HEK293 (cell line): ENCODE measurements at regions not wholly inside any gene's neighbourhood (a gene's known extent, or its start where the extent isn't known, plus 50 kb on each side); places are given as distances from the start of the nearest gene placed in this dataset.

Experiments
- CTCF ChIA-PET: fragments of 350-600 bp; formaldehyde crosslinking; extraction: SDS; loops from one replicate; lab custom pipeline; 2021; ENCODE audit warnings: antibody characterized with exemption; lab: Yijun Ruan, JAX
- POLR2A ChIA-PET: fragments of 300-600 bp; formaldehyde crosslinking; extraction: SDS; loops from one replicate; lab custom pipeline; 2020; ENCODE audit warnings: antibody characterized with exemption, inconsistent platforms; lab: Yijun Ruan, JAX
- H3K27ac ChIP-seq: fragments of 200-500 bp; sonication (Bioruptor generic); 2 replicates; pipeline ENCODE4 v1.5.1; 2014; ENCODE audit warnings: low read depth, low read length, control low read depth, inconsistent platforms; ENCODE audit errors: extremely low read depth
- H3K36me3 ChIP-seq, 2 experiments: fragments of 200-500 bp in 1 of 2; sonication (Bioruptor generic) in 1 of 2; 1 replicate in 1 of 2; 2 replicates in 1 of 2; pipeline ENCODE4 v1.5.1; 2014 to 2017; ENCODE audit warnings: inconsistent platforms in 2 of 2, low read length in 2 of 2; ENCODE audit not compliant: control insufficient read depth in 2 of 2, insufficient read depth in 1 of 2
- H3K4me1 ChIP-seq: fragments of 200-500 bp; sonication (Bioruptor generic); 2 replicates; pipeline ENCODE4 v1.5.1; 2014; ENCODE audit warnings: mild to moderate bottlenecking, low read length, inconsistent platforms; ENCODE audit not compliant: control insufficient read depth, insufficient read depth
- H3K4me3 ChIP-seq: 2 replicates; pipeline ENCODE4 v1.5.1; 2011; ENCODE audit warnings: low read depth, mild to moderate bottlenecking, control low read depth, low read length, moderate library complexity
- H3K9me3 ChIP-seq: fragments of 200-500 bp; sonication (Bioruptor generic); 2 replicates; pipeline ENCODE4 v1.5.1; 2014; ENCODE audit warnings: low read depth, low read length, inconsistent platforms; ENCODE audit not compliant: control insufficient read depth, insufficient read depth
- EGR2 ChIP-seq: fragments of 450-650 bp; formaldehyde crosslinking; IDR thresholded peaks from 2 replicates; pipeline ENCODE4 v1.5.1; 2016; ENCODE audit warnings: low read depth, missing biosample characterization, missing genetic modification characterization
- GFI1B ChIP-seq: fragments of 450-650 bp; formaldehyde crosslinking; IDR thresholded peaks from 2 replicates; pipeline ENCODE4 v1.5.1; 2016; ENCODE audit warnings: missing biosample characterization, missing genetic modification characterization
- GLI4 ChIP-seq: fragments of 450-650 bp; formaldehyde crosslinking; IDR thresholded peaks from 2 replicates; pipeline ENCODE4 v1.5.1; 2016; ENCODE audit warnings: missing biosample characterization, missing genetic modification characterization
- PATZ1 ChIP-seq: fragments of 450-650 bp; formaldehyde crosslinking; IDR thresholded peaks from 2 replicates; pipeline ENCODE4 v1.5.1; 2016; ENCODE audit warnings: missing biosample characterization, missing genetic modification characterization
- TRIM28 ChIP-seq: IDR thresholded peaks from 2 replicates; pipeline ENCODE4 v1.6.1; 2011; ENCODE audit warnings: low read length, control low read depth, borderline replicate concordance
- ZBTB49 ChIP-seq: fragments of 450-650 bp; formaldehyde crosslinking; IDR thresholded peaks from 2 replicates; pipeline ENCODE4 v1.5.1; 2016; ENCODE audit warnings: missing biosample characterization, missing genetic modification characterization, low read depth
- ZBTB6 ChIP-seq: fragments of 450-650 bp; formaldehyde crosslinking; IDR thresholded peaks from 2 replicates; pipeline ENCODE4 v1.5.1; 2017; ENCODE audit warnings: missing biosample characterization, missing genetic modification characterization
- ZFHX2 ChIP-seq: fragments of 450-650 bp; formaldehyde crosslinking; conservative IDR thresholded peaks from 2 replicates; pipeline ENCODE4 v1.5.1; 2016; ENCODE audit warnings: missing biosample characterization, missing genetic modification characterization
- ZNF2 ChIP-seq: fragments of 450-650 bp; formaldehyde crosslinking; IDR thresholded peaks from 2 replicates; pipeline ENCODE4 v1.5.1; 2016; ENCODE audit warnings: missing biosample characterization, missing genetic modification characterization
- ZNF23 ChIP-seq: fragments of 450-650 bp; formaldehyde crosslinking; IDR thresholded peaks from 2 replicates; pipeline ENCODE4 v1.5.1; 2016; ENCODE audit warnings: missing biosample characterization, missing genetic modification characterization, borderline replicate concordance
- ZNF280C ChIP-seq: fragments of 450-650 bp; formaldehyde crosslinking; IDR thresholded peaks from 2 replicates; pipeline ENCODE4 v1.5.1; 2016; ENCODE audit warnings: missing biosample characterization, missing genetic modification characterization
- ZNF302 ChIP-seq: fragments of 450-650 bp; formaldehyde crosslinking; IDR thresholded peaks from 2 replicates; pipeline ENCODE4 v1.5.1; 2016; ENCODE audit warnings: missing biosample characterization, missing genetic modification characterization, low read depth
- ZNF311 ChIP-seq: fragments of 450-650 bp; formaldehyde crosslinking; IDR thresholded peaks from 2 replicates; pipeline ENCODE4 v1.5.1; 2017; ENCODE audit warnings: missing biosample characterization, missing genetic modification characterization, borderline replicate concordance
- ZNF473 ChIP-seq: fragments of 450-650 bp; formaldehyde crosslinking; IDR thresholded peaks from 2 replicates; pipeline ENCODE4 v1.5.1; 2017; ENCODE audit warnings: missing biosample characterization, missing genetic modification characterization
- ZNF560 ChIP-seq: fragments of 450-650 bp; formaldehyde crosslinking; IDR thresholded peaks from 2 replicates; pipeline ENCODE4 v1.5.1; 2017; ENCODE audit warnings: missing biosample characterization, missing genetic modification characterization, borderline replicate concordance
- ZNF623 ChIP-seq: fragments of 450-650 bp; formaldehyde crosslinking; IDR thresholded peaks from 2 replicates; pipeline ENCODE4 v1.5.1; 2016; ENCODE audit warnings: missing biosample characterization, missing genetic modification characterization
- ZNF664 ChIP-seq: fragments of 450-650 bp; formaldehyde crosslinking; IDR thresholded peaks from 2 replicates; pipeline ENCODE4 v1.5.1; 2016; ENCODE audit warnings: missing biosample characterization, missing genetic modification characterization
- ZNF677 ChIP-seq: fragments of 450-650 bp; IDR thresholded peaks from 2 replicates; pipeline ENCODE4 v1.5.0; 2018; ENCODE audit warnings: missing biosample characterization, mild to moderate bottlenecking, missing genetic modification characterization, moderate library complexity
- ZNF785 ChIP-seq: fragments of 450-650 bp; formaldehyde crosslinking; IDR thresholded peaks from 2 replicates; pipeline ENCODE4 v1.5.1; 2016; ENCODE audit warnings: missing biosample characterization, missing genetic modification characterization
- TF ChIP-seq, protein P1 (sequence below): fragments of 450-650 bp; formaldehyde crosslinking; IDR thresholded peaks from 2 replicates; pipeline ENCODE4 v1.5.1; 2017; ENCODE audit warnings: missing biosample characterization, missing genetic modification characterization

GRCh38 chr16:73287859-73288405, 240.0 kb upstream of the ZFHX3 start:
- no peaks in the 10 kb centered on the region for H3K4me1 ChIP-seq
- no peaks in the 10 kb centered on the region for H3K9me3 ChIP-seq
- ChIA-PET POLR2A (no interaction called here), CTCF (no interaction called here)
- H3K4me3 ChIP-seq: no peak overlapping the region
- no peaks in the 10 kb centered on the region for H3K36me3 ChIP-seq
- no peak overlapping the region for H3K27ac ChIP-seq
- TF ChIP-seq ZNF623 (tag by site-specific recombination) (no peak), ZNF664 (tag by site-specific recombination) (no peak), ZBTB49 (tag by site-specific recombination) (no peak), ZNF677 (tag by site-specific recombination) (no peak), ZNF280C (tag by site-specific recombination) (no peak)

- H3K4me1 ChIP-seq: no peaks in the 10 kb centered on the region
- CTCF ChIA-PET: interaction anchor here (0.6 kb wide), 1 partner anchor 490 kb away, joined by 3 read pairs; no protein-coding TSS in a partner anchor
- H3K9me3 ChIP-seq: no peaks in the 10 kb centered on the region
- POLR2A ChIA-PET: no interaction called here
- no peak overlapping the region for H3K4me3 ChIP-seq
- no peaks in the 10 kb centered on the region for H3K36me3 ChIP-seq
- H3K27ac ChIP-seq: no peak overlapping the region
- no peak for TF ChIP-seq ZNF677 (tag by site-specific recombination)
- no peak for TF ChIP-seq PATZ1 (tag by site-specific recombination)
- no peak for TF ChIP-seq ZNF23 (tag by site-specific recombination)
- no peak for TF ChIP-seq ZNF560
- no peak for TF ChIP-seq ZNF302 (tag by site-specific recombination)
- TF ChIP-seq ZNF2: no peak
- TF ChIP-seq ZNF473 (tag by site-specific recombination): no peak
- TF ChIP-seq, protein P1, sequence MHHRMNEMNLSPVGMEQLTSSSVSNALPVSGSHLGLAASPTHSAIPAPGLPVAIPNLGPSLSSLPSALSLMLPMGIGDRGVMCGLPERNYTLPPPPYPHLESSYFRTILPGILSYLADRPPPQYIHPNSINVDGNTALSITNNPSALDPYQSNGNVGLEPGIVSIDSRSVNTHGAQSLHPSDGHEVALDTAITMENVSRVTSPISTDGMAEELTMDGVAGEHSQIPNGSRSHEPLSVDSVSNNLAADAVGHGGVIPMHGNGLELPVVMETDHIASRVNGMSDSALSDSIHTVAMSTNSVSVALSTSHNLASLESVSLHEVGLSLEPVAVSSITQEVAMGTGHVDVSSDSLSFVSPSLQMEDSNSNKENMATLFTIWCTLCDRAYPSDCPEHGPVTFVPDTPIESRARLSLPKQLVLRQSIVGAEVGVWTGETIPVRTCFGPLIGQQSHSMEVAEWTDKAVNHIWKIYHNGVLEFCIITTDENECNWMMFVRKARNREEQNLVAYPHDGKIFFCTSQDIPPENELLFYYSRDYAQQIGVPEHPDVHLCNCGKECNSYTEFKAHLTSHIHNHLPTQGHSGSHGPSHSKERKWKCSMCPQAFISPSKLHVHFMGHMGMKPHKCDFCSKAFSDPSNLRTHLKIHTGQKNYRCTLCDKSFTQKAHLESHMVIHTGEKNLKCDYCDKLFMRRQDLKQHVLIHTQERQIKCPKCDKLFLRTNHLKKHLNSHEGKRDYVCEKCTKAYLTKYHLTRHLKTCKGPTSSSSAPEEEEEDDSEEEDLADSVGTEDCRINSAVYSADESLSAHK (tag by site-specific recombination): no peak
- TF ChIP-seq TRIM28: no peak
- no peak for TF ChIP-seq ZBTB6 (tag by site-specific recombination)
- TF ChIP-seq ZNF311 (tag by site-specific recombination): 0 out of 2 replicates have a peak, but pooled peaks have one; percentile 49
- no peak for TF ChIP-seq GLI4
- TF ChIP-seq ZNF785 (tag by site-specific recombination): peak; percentile 63; the same call in 1 of the 2 replicates
- peak; percentile 99 for TF ChIP-seq ZFHX2
- peak; percentile 98 for TF ChIP-seq EGR2 (tag by site-specific recombination)
- no peak for TF ChIP-seq GFI1B (tag by site-specific recombination)
Measured at GRCh38 chr16:73286346-73287267, 238.7 kb upstream of the ZFHX3 start.
